ENCODE measurements at regions not wholly inside any gene's neighbourhood (a gene's known extent, or its start where the extent isn't known, plus 50 kb on each side); places are given as distances from the start of the nearest gene placed in this dataset.

- DNase-seq (ENCODE audit: low read depth in 3 of 3, low spot score in 2 of 3) = no peak
These were observed 113.7 kb downstream of the SLC25A47 start for GRCh38 chr14:100436745-100437406.

GRCh38 chr14:100438271-100438670, 115.1 kb downstream of the SLC25A47 start:
- no peak for DNase-seq (ENCODE audit: low read depth in 3 of 3, low spot score in 2 of 3)

GRCh38 chr14:100438678-100439592, 115.8 kb downstream of the SLC25A47 start:
- no peak for DNase-seq (ENCODE audit: low read depth in 3 of 3, low spot score in 2 of 3)

- DNase-seq (ENCODE audit: low read depth in 3 of 3, low spot score in 2 of 3) = no peak
These were observed 116.6 kb downstream of the SLC25A47 start for GRCh38 chr14:100439781-100440180.

- no peak for DNase-seq (ENCODE audit: low read depth in 3 of 3, low spot score in 2 of 3)
These were observed 117.1 kb downstream of the SLC25A47 start for GRCh38 chr14:100440207-100440631.

GRCh38 chr14:100440758-100441203, 117.6 kb downstream of the SLC25A47 start:
- DNase-seq (ENCODE audit: low read depth in 3 of 3, low spot score in 2 of 3) = no peak

GRCh38 chr14:100441271-100441947, 118.3 kb downstream of the SLC25A47 start:
- no peak for DNase-seq (ENCODE audit: low read depth in 3 of 3, low spot score in 2 of 3)

GRCh38 chr14:100442036-100442435, 118.9 kb downstream of the SLC25A47 start:
- no peak for DNase-seq (ENCODE audit: low read depth in 3 of 3, low spot score in 2 of 3)

- DNase-seq (ENCODE audit: low read depth in 3 of 3, low spot score in 2 of 3) = no peak
These were observed 119.7 kb downstream of the SLC25A47 start for GRCh38 chr14:100442498-100443490.

GRCh38 chr14:100443603-100444002, 120.5 kb downstream of the SLC25A47 start:
- DNase-seq (ENCODE audit: low read depth in 3 of 3, low spot score in 2 of 3) = no peak

GRCh38 chr14:100445436-100446088, 122.4 kb downstream of the SLC25A47 start:
- DNase-seq (ENCODE audit: low read depth in 3 of 3, low spot score in 2 of 3) = no peak

- DNase-seq (ENCODE audit: low read depth in 3 of 3, low spot score in 2 of 3) = no peak
These were observed 123.4 kb downstream of the SLC25A47 start for GRCh38 chr14:100446572-100446971.

- no peak for DNase-seq (ENCODE audit: low read depth in 3 of 3, low spot score in 2 of 3)
These were observed 125.2 kb downstream of the SLC25A47 start for GRCh38 chr14:100448376-100448775.

GRCh38 chr14:100449225-100449987, 126.3 kb downstream of the SLC25A47 start:
- no peak for DNase-seq (ENCODE audit: low read depth in 3 of 3, low spot score in 2 of 3)

GRCh38 chr14:100450049-100450448, 126.9 kb downstream of the SLC25A47 start:
- DNase-seq (ENCODE audit: low read depth in 3 of 3, low spot score in 2 of 3) = no peak

- no peak for DNase-seq (ENCODE audit: low read depth in 3 of 3, low spot score in 2 of 3)
These were observed 127.6 kb downstream of the SLC25A47 start for GRCh38 chr14:100450736-100451135.

GRCh38 chr14:100451264-100451663, 128.1 kb downstream of the SLC25A47 start:
- DNase-seq (ENCODE audit: low read depth in 3 of 3, low spot score in 2 of 3) = no peak

- DNase-seq (ENCODE audit: low read depth in 3 of 3, low spot score in 2 of 3) = no peak
These were observed 130.8 kb downstream of the SLC25A47 start for GRCh38 chr14:100453930-100454329.

- no peak for DNase-seq (ENCODE audit: low read depth in 3 of 3, low spot score in 2 of 3)
These were observed 131.3 kb downstream of the SLC25A47 start for GRCh38 chr14:100454437-100454836.
